ENCODE measurements at regions not wholly inside any gene's neighbourhood (a gene's known extent, or its start where the extent isn't known, plus 50 kb on each side); places are given as distances from the start of the nearest gene placed in this dataset.

GRCh38 chr21:34263629-34264028 lies 100.2 kb upstream of the KCNE2 start:
- no peaks in the 10 kb centered on the region for H3K27me3 ChIP-seq (ENCODE audit: control insufficient read depth, insufficient read depth, low read length)
- TF ChIP-seq POLR2AphosphoS5 (IDR thresholded peaks at IDR 0.05; ENCODE audit: low read depth, low read length) (no peak), REST (IDR thresholded peaks at IDR 0.05; ENCODE audit: insufficient read depth in 1 of 2, low read depth in 2 of 2, low read length in 1 of 2) (no peak), TCF7L2 (IDR thresholded peaks at IDR 0.05; ENCODE audit: low read depth, low read length) (no peak), SIN3A (IDR thresholded peaks at IDR 0.05; ENCODE audit: borderline replicate concordance, insufficient read depth, low read depth, low read length) (no peak), CTCF (IDR thresholded peaks at IDR 0.05) (no peak)
- DNase-seq (ENCODE audit: low read depth, low spot score) (no peak), ATAC-seq (no peak)
- no peaks in the 10 kb centered on the region for H3K9me3 ChIP-seq (ENCODE audit: control insufficient read depth, insufficient read depth, low read depth, low read length)
- H3K4me1 ChIP-seq (ENCODE audit: control insufficient read depth, insufficient read depth, low read length), result no peaks in the 10 kb centered on the region
- no peaks in the 10 kb centered on the region for H3K36me3 ChIP-seq (ENCODE audit: control insufficient read depth, insufficient read depth, low read length)
- in situ Hi-C loops (cut with HindIII; ENCODE audit: low pct_unique_long_range_greater_than_20kb, low sequenced_read_pairs) (no loop called here), intact Hi-C loops (cut with micrococcal nuclease; ENCODE audit: unreplicated experiment) (no loop called here)
- no TSS peak for BruUV-seq (replicated peaks)
- ChIA-PET POLR2A (no interaction called here), CTCF (no interaction called here)
- H3K27ac ChIP-seq (ENCODE audit: low read length), result no peak overlapping the region
- H3K4me3 ChIP-seq (ENCODE audit: low read depth in 2 of 2, low read length in 2 of 2), result no peak overlapping the region

GRCh38 chr21:34266351-34266750 lies 97.5 kb upstream of the KCNE2 start:
- no TSS peak for BruUV-seq (replicated peaks)
- intact Hi-C loops (cut with micrococcal nuclease; ENCODE audit: unreplicated experiment) (no loop called here), in situ Hi-C loops (cut with HindIII; ENCODE audit: low pct_unique_long_range_greater_than_20kb, low sequenced_read_pairs) (no loop called here)
- Histone ChIP-seq H3K36me3 (ENCODE audit: control insufficient read depth, insufficient read depth, low read length) (no peaks in the 10 kb centered on the region), H3K27me3 (ENCODE audit: control insufficient read depth, insufficient read depth, low read length) (no peaks in the 10 kb centered on the region), H3K4me3 (ENCODE audit: low read depth in 2 of 2, low read length in 2 of 2) (no peak overlapping the region), H3K9me3 (ENCODE audit: control insufficient read depth, insufficient read depth, low read depth, low read length) (no peaks in the 10 kb centered on the region), H3K4me1 (ENCODE audit: control insufficient read depth, insufficient read depth, low read length) (no peaks in the 10 kb centered on the region), H3K27ac (ENCODE audit: low read length) (no peak overlapping the region)
- DNase-seq (ENCODE audit: low read depth, low spot score) (no peak), ATAC-seq (no peak)
- ChIA-PET CTCF (no interaction called here), POLR2A (no interaction called here)
- TF ChIP-seq REST (IDR thresholded peaks at IDR 0.05; ENCODE audit: insufficient read depth in 1 of 2, low read depth in 2 of 2, low read length in 1 of 2), result no peak
- TF ChIP-seq TCF7L2 (IDR thresholded peaks at IDR 0.05; ENCODE audit: low read depth, low read length), result no peak
- no peak for TF ChIP-seq CTCF (IDR thresholded peaks at IDR 0.05)
- TF ChIP-seq SIN3A (IDR thresholded peaks at IDR 0.05; ENCODE audit: borderline replicate concordance, insufficient read depth, low read depth, low read length), result no peak
- TF ChIP-seq POLR2AphosphoS5 (IDR thresholded peaks at IDR 0.05; ENCODE audit: low read depth, low read length), result no peak

Measured in Panc1 (cell line).